Osteoblast (primary cell): ENCODE measurements at regions not wholly inside any gene's neighbourhood (a gene's known extent, or its start where the extent isn't known, plus 50 kb on each side); places are given as distances from the start of the nearest gene placed in this dataset.

ENCODE experiments used
- DNase-seq: peaks from one replicate; pipeline ENCODE4 v3.0.0; 2011; ENCODE audit warnings: low spot score, mixed read lengths; ENCODE audit not compliant: insufficient read length; ENCODE audit errors: missing footprints
- H2AFZ ChIP-seq: 2 replicates; pipeline ENCODE4 v1.6.0; 2011; ENCODE audit warnings: mild to moderate bottlenecking, low read length
- H3K27ac ChIP-seq: 2 replicates; pipeline ENCODE4 v1.5.1; 2011; ENCODE audit warnings: mild to moderate bottlenecking, low read depth, low read length, moderate library complexity
- H3K27me3 ChIP-seq: 2 replicates; pipeline ENCODE4 v1.6.0; 2012; ENCODE audit warnings: mild to moderate bottlenecking, control low read depth, inconsistent platforms, low read length, moderate library complexity; ENCODE audit not compliant: insufficient read depth
- H3K36me3 ChIP-seq: 2 replicates; pipeline ENCODE4 v1.5.1; 2011; ENCODE audit warnings: mild to moderate bottlenecking, low read length, control low read depth, moderate library complexity; ENCODE audit not compliant: insufficient read depth
- H3K4me1 ChIP-seq: 2 replicates; pipeline ENCODE4 v1.5.1; 2011; ENCODE audit warnings: mild to moderate bottlenecking, low read length, control low read depth, moderate library complexity; ENCODE audit not compliant: insufficient read depth
- H3K4me2 ChIP-seq: 2 replicates; pipeline ENCODE4 v1.6.0; 2011; ENCODE audit warnings: mild to moderate bottlenecking, low read length; ENCODE audit not compliant: insufficient read depth
- H3K4me3 ChIP-seq: fragments of 200-600 bp; sonication (generic); 3 replicates; pipeline ENCODE4 v1.5.1; 2012; ENCODE audit warnings: mild to moderate bottlenecking, low read length, inconsistent platforms; ENCODE audit not compliant: insufficient read depth
- H3K79me2 ChIP-seq: 2 replicates; pipeline ENCODE4 v1.6.0; 2012; ENCODE audit warnings: mild to moderate bottlenecking, low read length, control low read depth, inconsistent platforms; ENCODE audit not compliant: insufficient read depth
- H3K9me3 ChIP-seq: 2 replicates; pipeline ENCODE4 v1.5.1; 2011; ENCODE audit warnings: low read depth, low read length, control low read depth
- H4K20me1 ChIP-seq: 2 replicates; pipeline ENCODE4 v1.6.0; 2012; ENCODE audit warnings: mild to moderate bottlenecking, low read length, control low read depth; ENCODE audit not compliant: insufficient read depth
- CTCF ChIP-seq: IDR thresholded peaks from 2 replicates; pipeline ENCODE4 v1.5.1; 2011; ENCODE audit warnings: mild to moderate bottlenecking, low read depth, low read length, moderate library complexity; ENCODE audit errors: extremely low read depth

- Histone ChIP-seq H3K4me2 (no peak overlapping the region), H4K20me1 (no peaks in the 10 kb centered on the region), H3K9me3 (no peaks in the 10 kb centered on the region), H2AFZ (no peak overlapping the region), H3K27me3 (peaks cover 2% of the 10 kb centered on the region), H3K36me3 (no peaks in the 10 kb centered on the region), H3K4me1 (no peaks in the 10 kb centered on the region), H3K27ac (no peak overlapping the region), H3K4me3 (no peak overlapping the region), H3K79me2 (no peaks in the 10 kb centered on the region)
- TF ChIP-seq CTCF, result no peak
- no peak for DNase-seq
Observed at GRCh38 chr10:3363311-3364045, 190.9 kb upstream of the PITRM1 start.

- Histone ChIP-seq H3K79me2 (no peaks in the 10 kb centered on the region), H4K20me1 (no peaks in the 10 kb centered on the region), H3K9me3 (no peaks in the 10 kb centered on the region), H3K4me1 (no peaks in the 10 kb centered on the region), H2AFZ (no peak overlapping the region), H3K36me3 (no peaks in the 10 kb centered on the region), H3K4me2 (no peak overlapping the region), H3K27me3 (peaks cover 2% of the 10 kb centered on the region), H3K4me3 (no peak overlapping the region), H3K27ac (no peak overlapping the region)
- no peak for DNase-seq
- TF ChIP-seq CTCF, result no peak
Observed at GRCh38 chr10:3362394-3362793, 189.8 kb upstream of the PITRM1 start.

GRCh38 chr10:3361640-3362039 lies 189.1 kb upstream of the PITRM1 start:
- H3K4me2 ChIP-seq, result no peak overlapping the region
- no peak for DNase-seq
- TF ChIP-seq CTCF, result no peak
- H3K4me1 ChIP-seq, result no peaks in the 10 kb centered on the region
- H2AFZ ChIP-seq, result no peak overlapping the region
- H3K79me2 ChIP-seq, result no peaks in the 10 kb centered on the region
- no peaks in the 10 kb centered on the region for H4K20me1 ChIP-seq
- H3K36me3 ChIP-seq, result no peaks in the 10 kb centered on the region
- no peak overlapping the region for H3K27ac ChIP-seq
- no peak overlapping the region for H3K4me3 ChIP-seq
- H3K27me3 ChIP-seq, result peaks cover 2% of the 10 kb centered on the region
- H3K9me3 ChIP-seq, result no peaks in the 10 kb centered on the region

- no peaks in the 10 kb centered on the region for H4K20me1 ChIP-seq
- no peak overlapping the region for H2AFZ ChIP-seq
- H3K79me2 ChIP-seq, result no peaks in the 10 kb centered on the region
- H3K4me2 ChIP-seq, result no peak overlapping the region
- peaks cover 21% of the 10 kb centered on the region for H3K27me3 ChIP-seq
- H3K4me3 ChIP-seq, result no peak overlapping the region
- DNase-seq, result no peak
- no peak for TF ChIP-seq CTCF
- no peaks in the 10 kb centered on the region for H3K4me1 ChIP-seq
- no peaks in the 10 kb centered on the region for H3K9me3 ChIP-seq
- no peaks in the 10 kb centered on the region for H3K36me3 ChIP-seq
- H3K27ac ChIP-seq, result no peak overlapping the region
Observed at GRCh38 chr10:3357737-3358136, 185.2 kb upstream of the PITRM1 start.
